HepG2 (cell line): ENCODE measurements at regions not wholly inside any gene's neighbourhood (a gene's known extent, or its start where the extent isn't known, plus 50 kb on each side); places are given as distances from the start of the nearest gene placed in this dataset.
A peak's percentile ranks its signal among the peaks of the same experiment; 100 is the strongest.

Experiments
- ARHGAP35 ChIP-seq: sonication (generic); formaldehyde crosslinking; IDR thresholded peaks from 2 replicates; pipeline ENCODE4 v1.9.0; 2022; ENCODE audit warnings: mild to moderate bottlenecking, inconsistent platforms, moderate library complexity, missing genetic modification reagents, borderline replicate concordance
- EED ChIP-seq: sonication (generic); formaldehyde crosslinking; IDR thresholded peaks from 2 replicates; pipeline ENCODE4 v1.5.0; 2020; ENCODE audit warnings: mild to moderate bottlenecking, missing genetic modification reagents
- ERF ChIP-seq: IDR thresholded peaks from 2 replicates; pipeline ENCODE4 v1.6.1; 2018; ENCODE audit warnings: missing biosample characterization, missing genetic modification reagents
- FOXO1 ChIP-seq: sonication (generic); formaldehyde crosslinking; IDR thresholded peaks from 2 replicates; pipeline ENCODE4 v1.4.0; 2020; ENCODE audit warnings: missing genetic modification reagents
- GABPB1 ChIP-seq: IDR thresholded peaks from 2 replicates; pipeline ENCODE4 v1.6.1; 2016; ENCODE audit warnings: mild to moderate bottlenecking, missing genetic modification reagents, moderate library complexity, missing compliant biosample characterization
- GATAD2A ChIP-seq: IDR thresholded peaks from 2 replicates; pipeline ENCODE4 v1.6.1; 2016
- HNRNPL ChIP-seq: fragments of 200-400 bp; formaldehyde crosslinking; IDR thresholded peaks from 2 replicates; pipeline ENCODE4 v1.6.1; 2017; ENCODE audit warnings: mild to moderate bottlenecking, low read depth, low read length
- HNRNPUL1 ChIP-seq: fragments of 200-400 bp; formaldehyde crosslinking; IDR thresholded peaks from 2 replicates; pipeline ENCODE4 v1.6.1; 2017; ENCODE audit warnings: low read depth, mild to moderate bottlenecking, low read length, moderate library complexity
- KDM6A ChIP-seq: IDR thresholded peaks from 2 replicates; pipeline ENCODE4 v1.6.1; 2016; ENCODE audit warnings: low read depth
- KLF16 ChIP-seq, 2 experiments: sonication (generic) in 1 of 2; formaldehyde crosslinking in 1 of 2; IDR thresholded peaks; 2 replicates each; pipeline versions ENCODE4 v1.6.1 to v1.8.0; 2016 to 2023; ENCODE audit warnings: missing genetic modification reagents in 2 of 2, missing compliant biosample characterization in 1 of 2
- NFIB ChIP-seq: sonication (generic); formaldehyde crosslinking; IDR thresholded peaks from 2 replicates; pipeline ENCODE4 v1.9.0; 2021; ENCODE audit warnings: missing genetic modification reagents, mild to moderate bottlenecking, borderline replicate concordance
- NFKBIZ ChIP-seq: IDR thresholded peaks from 2 replicates; pipeline ENCODE4 v1.6.1; 2018; ENCODE audit warnings: missing genetic modification reagents, missing compliant biosample characterization
- ZNF296 ChIP-seq: sonication (generic); formaldehyde crosslinking; conservative IDR thresholded peaks from 2 replicates; pipeline ENCODE4 v1.5.0; 2020; ENCODE audit warnings: mild to moderate bottlenecking, missing genetic modification reagents
- ZNF883 ChIP-seq: sonication (generic); formaldehyde crosslinking; IDR thresholded peaks from 2 replicates; pipeline ENCODE4 v1.5.1; 2020; ENCODE audit warnings: mild to moderate bottlenecking, missing genetic modification reagents; ENCODE audit errors: not compliant biosample characterization
- TF ChIP-seq, protein P1 (sequence below), 2 experiments: fragments of 450-650 bp in 1 of 2; sonication (generic) in 1 of 2; formaldehyde crosslinking; IDR thresholded peaks; 2 replicates each; pipeline versions ENCODE4 v1.5.0 to v1.8.0; 2020 to 2022; ENCODE audit warnings: mild to moderate bottlenecking in 1 of 2, missing genetic modification reagents in 1 of 2
- TF ChIP-seq, protein P2 (sequence below): IDR thresholded peaks from 2 replicates; pipeline ENCODE4 v1.6.1; 2016; ENCODE audit warnings: low read depth, missing genetic modification reagents, missing compliant biosample characterization
- TF ChIP-seq, protein P3 (sequence below): sonication (generic); formaldehyde crosslinking; IDR thresholded peaks from 2 replicates; pipeline ENCODE4 v1.5.1; 2020; ENCODE audit warnings: mild to moderate bottlenecking, missing genetic modification reagents, moderate library complexity
- TF ChIP-seq, protein P4 (sequence below): sonication (generic); formaldehyde crosslinking; IDR thresholded peaks from 2 replicates; pipeline ENCODE4 v1.8.1; 2023; ENCODE audit warnings: missing genetic modification reagents, mild to moderate bottlenecking, borderline replicate concordance

DNA sequence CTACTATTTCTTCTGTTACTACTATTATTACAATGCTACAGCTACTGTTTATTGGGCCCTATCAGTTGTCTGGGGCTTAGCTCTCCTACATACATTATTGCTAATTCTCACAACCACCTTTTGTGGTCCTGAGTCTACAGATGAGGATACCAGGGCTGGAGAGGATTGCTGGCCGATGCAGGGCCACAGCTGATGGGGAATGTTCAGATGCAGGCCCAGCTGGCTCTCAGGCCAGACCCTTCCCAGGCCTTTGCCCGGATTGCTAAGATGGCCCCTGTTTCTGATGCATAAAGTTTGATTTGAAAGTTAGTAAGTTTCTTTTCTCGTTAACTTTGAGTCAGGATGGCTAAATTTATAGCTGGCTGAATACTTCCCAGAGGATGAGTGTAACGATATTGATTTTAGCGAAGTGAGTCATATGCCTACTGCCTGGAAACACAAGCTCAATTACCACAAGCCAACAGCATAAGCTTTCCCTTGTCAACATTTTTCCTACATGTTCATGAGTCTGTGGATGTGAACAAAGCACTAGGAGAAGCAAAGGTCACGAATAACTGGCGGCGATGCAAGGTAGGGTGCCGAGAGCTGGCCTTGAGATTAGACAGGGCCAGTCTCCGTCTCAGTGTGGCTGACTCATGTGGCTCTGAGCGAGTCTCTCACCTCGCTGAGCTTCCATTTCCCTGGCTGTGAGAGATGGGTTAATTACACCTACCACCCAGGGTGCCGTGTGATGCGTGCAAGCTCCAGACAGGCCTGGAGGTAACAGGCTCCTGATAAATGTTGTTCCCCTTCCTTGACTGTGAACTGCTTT lies 111.0 kb downstream of the BEGAIN start (continued):
- TF ChIP-seq GABPB1 (CRISPR knock-in tag) (no peak), ERF (CRISPR knock-in tag) (peak; percentile 78; the same call in 1 of the 2 replicates), KLF16 (CRISPR knock-in tag; IDR thresholded peaks at IDR 0.05) (peak in 1 of 2 experiments; percentile 65; a peak in 1 of 4 replicates), KDM6A (CRISPR knock-in tag) (peak; percentile 68; the same call in 1 of the 2 replicates), EED (CRISPR knock-in tag) (no peak), NFKBIZ (CRISPR knock-in tag) (peak; percentile 76), NFIB (CRISPR knock-in tag) (no peak), ZNF296 (CRISPR knock-in tag) (no peak), ZNF883 (no peak), FOXO1 (CRISPR knock-in tag) (peak; percentile 91), HNRNPL (no peak), HNRNPUL1 (no peak), ARHGAP35 (CRISPR knock-in tag) (no peak), GATAD2A (CRISPR knock-in tag) (peak; percentile 89)
- TF ChIP-seq, protein P1, sequence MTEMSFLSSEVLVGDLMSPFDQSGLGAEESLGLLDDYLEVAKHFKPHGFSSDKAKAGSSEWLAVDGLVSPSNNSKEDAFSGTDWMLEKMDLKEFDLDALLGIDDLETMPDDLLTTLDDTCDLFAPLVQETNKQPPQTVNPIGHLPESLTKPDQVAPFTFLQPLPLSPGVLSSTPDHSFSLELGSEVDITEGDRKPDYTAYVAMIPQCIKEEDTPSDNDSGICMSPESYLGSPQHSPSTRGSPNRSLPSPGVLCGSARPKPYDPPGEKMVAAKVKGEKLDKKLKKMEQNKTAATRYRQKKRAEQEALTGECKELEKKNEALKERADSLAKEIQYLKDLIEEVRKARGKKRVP (CRISPR knock-in tag; IDR thresholded peaks at IDR 0.05), result peak in 1 of 2 experiments; percentile 64; a peak in 2 of 4 replicates
- TF ChIP-seq, protein P2, sequence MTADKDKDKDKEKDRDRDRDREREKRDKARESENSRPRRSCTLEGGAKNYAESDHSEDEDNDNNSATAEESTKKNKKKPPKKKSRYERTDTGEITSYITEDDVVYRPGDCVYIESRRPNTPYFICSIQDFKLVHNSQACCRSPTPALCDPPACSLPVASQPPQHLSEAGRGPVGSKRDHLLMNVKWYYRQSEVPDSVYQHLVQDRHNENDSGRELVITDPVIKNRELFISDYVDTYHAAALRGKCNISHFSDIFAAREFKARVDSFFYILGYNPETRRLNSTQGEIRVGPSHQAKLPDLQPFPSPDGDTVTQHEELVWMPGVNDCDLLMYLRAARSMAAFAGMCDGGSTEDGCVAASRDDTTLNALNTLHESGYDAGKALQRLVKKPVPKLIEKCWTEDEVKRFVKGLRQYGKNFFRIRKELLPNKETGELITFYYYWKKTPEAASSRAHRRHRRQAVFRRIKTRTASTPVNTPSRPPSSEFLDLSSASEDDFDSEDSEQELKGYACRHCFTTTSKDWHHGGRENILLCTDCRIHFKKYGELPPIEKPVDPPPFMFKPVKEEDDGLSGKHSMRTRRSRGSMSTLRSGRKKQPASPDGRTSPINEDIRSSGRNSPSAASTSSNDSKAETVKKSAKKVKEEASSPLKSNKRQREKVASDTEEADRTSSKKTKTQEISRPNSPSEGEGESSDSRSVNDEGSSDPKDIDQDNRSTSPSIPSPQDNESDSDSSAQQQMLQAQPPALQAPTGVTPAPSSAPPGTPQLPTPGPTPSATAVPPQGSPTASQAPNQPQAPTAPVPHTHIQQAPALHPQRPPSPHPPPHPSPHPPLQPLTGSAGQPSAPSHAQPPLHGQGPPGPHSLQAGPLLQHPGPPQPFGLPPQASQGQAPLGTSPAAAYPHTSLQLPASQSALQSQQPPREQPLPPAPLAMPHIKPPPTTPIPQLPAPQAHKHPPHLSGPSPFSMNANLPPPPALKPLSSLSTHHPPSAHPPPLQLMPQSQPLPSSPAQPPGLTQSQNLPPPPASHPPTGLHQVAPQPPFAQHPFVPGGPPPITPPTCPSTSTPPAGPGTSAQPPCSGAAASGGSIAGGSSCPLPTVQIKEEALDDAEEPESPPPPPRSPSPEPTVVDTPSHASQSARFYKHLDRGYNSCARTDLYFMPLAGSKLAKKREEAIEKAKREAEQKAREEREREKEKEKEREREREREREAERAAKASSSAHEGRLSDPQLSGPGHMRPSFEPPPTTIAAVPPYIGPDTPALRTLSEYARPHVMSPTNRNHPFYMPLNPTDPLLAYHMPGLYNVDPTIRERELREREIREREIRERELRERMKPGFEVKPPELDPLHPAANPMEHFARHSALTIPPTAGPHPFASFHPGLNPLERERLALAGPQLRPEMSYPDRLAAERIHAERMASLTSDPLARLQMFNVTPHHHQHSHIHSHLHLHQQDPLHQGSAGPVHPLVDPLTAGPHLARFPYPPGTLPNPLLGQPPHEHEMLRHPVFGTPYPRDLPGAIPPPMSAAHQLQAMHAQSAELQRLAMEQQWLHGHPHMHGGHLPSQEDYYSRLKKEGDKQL, result peak; percentile 81
- TF ChIP-seq, protein P3, sequence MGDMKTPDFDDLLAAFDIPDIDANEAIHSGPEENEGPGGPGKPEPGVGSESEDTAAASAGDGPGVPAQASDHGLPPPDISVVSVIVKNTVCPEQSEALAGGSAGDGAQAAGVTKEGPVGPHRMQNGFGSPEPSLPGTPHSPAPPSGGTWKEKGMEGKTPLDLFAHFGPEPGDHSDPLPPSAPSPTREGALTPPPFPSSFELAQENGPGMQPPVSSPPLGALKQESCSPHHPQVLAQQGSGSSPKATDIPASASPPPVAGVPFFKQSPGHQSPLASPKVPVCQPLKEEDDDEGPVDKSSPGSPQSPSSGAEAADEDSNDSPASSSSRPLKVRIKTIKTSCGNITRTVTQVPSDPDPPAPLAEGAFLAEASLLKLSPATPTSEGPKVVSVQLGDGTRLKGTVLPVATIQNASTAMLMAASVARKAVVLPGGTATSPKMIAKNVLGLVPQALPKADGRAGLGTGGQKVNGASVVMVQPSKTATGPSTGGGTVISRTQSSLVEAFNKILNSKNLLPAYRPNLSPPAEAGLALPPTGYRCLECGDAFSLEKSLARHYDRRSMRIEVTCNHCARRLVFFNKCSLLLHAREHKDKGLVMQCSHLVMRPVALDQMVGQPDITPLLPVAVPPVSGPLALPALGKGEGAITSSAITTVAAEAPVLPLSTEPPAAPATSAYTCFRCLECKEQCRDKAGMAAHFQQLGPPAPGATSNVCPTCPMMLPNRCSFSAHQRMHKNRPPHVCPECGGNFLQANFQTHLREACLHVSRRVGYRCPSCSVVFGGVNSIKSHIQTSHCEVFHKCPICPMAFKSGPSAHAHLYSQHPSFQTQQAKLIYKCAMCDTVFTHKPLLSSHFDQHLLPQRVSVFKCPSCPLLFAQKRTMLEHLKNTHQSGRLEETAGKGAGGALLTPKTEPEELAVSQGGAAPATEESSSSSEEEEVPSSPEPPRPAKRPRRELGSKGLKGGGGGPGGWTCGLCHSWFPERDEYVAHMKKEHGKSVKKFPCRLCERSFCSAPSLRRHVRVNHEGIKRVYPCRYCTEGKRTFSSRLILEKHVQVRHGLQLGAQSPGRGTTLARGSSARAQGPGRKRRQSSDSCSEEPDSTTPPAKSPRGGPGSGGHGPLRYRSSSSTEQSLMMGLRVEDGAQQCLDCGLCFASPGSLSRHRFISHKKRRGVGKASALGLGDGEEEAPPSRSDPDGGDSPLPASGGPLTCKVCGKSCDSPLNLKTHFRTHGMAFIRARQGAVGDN (CRISPR knock-in tag), result peak; percentile 70
- TF ChIP-seq, protein P4, sequence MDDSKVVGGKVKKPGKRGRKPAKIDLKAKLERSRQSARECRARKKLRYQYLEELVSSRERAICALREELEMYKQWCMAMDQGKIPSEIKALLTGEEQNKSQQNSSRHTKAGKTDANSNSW (CRISPR knock-in tag), result no peak
